CD4-positive, alpha-beta T cell treated with Interleukin-4 for 4 hours (primary cell): ENCODE measurements at regions not wholly inside any gene's neighbourhood (a gene's known extent, or its start where the extent isn't known, plus 50 kb on each side); places are given as distances from the start of the nearest gene placed in this dataset.

Experiments
- DNase-seq: peaks from one replicate; pipeline ENCODE4 v3.0.0-alpha.2; 2020

DNA sequence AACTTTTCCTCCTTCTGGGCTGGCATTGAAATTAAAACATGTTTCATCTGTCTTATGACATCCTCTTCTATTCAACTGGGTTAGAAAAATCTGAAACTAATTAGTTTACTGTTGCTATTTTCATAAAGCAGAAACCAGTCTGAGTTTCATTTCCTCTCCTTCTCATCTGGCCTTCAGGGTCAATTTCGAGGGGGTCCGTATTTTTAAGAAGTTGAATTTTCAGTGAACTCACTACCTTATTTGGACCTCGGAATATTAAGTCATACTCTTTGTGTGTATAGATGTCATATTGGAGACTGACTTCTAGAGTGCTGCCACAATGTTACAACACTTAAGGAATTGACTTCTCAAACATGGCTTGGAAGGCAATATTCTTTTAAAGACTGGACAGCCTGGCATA, 485.9 kb downstream of the SQOR start:
- no peak for DNase-seq

DNA sequence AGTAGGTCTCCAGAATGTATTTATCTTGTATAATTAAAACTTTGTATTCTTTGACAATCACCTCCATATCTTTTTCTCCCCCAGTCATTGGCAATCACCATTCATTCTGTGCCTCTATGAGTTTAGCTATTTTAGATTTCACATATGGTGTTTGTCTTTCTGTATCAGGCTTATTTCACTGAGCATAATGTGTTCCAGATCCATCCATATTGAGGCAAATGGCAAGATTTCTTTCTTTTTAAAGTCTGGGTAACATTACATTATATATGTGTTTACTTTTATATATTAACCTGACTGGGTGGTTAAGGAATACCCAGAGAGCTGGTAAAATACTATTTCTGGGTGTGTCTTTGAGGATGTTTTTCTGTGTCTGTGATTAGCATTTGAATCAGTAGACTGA, 486.6 kb downstream of the SQOR start:
- DNase-seq: no peak

DNA sequence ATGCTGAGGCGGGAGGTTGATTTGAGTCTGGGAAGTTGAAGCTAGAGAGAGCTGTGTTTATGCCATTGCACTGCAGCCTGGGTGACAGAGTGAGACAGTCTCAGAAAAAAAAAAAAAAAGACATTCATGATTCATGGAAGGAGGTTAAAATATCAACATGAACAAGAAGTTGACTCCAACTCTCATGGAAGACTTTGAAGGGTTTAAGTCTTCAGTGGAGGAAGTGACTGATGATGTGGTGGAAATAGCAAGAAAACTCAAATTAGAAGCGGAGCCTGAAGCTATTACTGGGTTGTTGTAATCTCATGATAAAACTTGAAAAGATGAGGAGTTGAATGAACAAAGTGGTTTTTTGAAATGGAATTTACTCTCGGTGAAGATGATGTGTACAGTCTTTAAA, 491.8 kb downstream of the SQOR start:
- DNase-seq: no peak

DNA sequence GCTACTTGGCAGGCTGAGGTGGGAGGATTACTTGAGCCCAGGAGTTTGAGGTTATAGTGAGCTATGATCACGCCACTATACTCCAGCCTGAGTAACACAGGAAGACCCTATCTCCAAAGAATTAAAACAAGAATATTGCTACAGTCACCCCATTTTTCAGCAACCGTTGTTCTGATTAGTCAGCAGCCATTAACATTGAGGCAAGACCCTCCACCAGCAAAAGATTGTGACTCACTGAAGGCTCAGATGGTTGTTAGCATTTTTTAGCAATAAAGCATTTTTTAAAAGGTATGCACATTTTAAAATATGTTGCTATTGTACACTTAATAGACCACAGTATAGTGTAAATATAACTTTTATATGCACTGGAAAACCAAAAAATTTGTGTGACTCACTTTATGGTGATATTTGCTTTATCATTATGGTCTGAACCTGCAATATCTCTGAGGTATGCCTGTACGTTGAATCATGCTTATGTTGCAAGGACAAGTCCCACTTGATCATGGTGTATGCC, 492.6 kb downstream of the SQOR start:
- DNase-seq: no peak

DNA sequence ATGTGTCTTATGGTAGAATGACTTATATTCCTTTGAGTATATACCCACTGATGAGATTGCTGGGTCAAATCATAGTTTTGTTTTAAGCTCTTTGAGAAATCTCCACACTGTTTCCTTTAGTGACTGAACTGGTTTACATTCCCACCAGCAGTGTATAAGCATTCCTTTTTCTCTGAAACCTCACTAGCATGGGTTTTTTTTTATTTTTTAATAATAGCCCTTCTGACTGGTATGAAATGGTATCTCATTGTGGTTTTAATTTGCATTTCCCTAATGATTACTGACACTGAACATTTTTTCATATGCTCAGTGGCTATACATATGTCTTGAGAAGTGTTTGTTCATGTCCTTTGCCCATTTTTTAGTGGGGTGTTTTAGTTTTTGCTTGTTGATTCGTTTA, 494.3 kb downstream of the SQOR start:
- no peak for DNase-seq

DNA sequence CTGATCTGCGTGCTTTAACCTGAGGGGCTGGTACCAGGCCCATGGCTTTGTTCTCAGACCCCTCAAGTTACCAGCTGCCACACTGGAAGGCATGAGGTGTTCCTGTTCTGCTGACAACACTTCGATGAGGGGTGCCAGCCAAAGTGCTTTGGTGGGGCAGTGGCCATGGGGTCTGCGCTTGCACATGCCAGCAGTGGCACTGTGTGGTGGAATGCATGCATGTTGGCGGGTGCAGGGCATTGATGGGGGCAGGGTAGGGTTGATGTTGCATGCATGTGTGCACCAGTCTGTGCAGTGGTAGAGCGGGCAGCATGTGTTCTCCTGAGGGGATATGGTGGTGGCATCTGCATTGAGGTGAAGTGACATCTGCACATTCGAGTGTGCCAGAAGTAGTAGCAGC, 497.0 kb downstream of the SQOR start:
- no peak for DNase-seq

DNA sequence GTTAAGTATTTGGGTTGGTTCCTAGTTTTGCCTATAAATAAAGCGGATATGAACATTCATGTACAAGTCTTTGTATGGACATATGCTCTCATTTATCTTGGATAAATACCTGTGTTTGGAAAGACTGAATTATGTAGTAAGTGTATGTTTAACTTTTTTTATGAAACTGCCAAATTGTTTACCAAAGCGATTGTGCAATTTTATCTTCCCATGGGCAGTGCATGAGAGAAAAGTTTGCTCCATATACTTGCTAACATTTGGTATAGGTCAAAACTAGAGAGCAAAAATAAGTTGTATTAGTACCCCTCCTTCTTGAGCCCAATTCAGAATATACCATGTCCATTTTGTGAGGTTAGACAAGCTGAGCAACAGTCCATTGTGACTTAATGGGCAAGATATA, 502.6 kb downstream of the SQOR start:
- DNase-seq: no peak

DNA sequence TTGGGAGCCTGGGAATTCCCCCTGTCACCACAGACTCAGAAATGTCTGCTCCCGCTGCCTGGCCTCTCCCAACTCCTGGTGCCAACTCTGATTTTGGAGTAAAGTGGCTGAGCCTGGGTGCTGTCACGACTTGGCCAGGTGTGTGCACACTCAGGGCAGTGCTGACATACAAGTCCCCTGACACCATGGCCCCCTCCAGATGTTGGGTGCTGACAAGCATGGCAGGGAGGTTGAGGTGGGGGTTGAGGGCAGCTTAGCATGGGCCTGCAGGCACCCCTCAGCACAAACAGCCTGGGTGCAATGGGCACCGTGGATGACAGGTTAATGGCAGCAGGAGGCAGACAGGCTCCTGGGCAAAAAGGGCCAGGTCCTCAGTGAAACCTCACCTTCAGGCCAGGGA, 511.2 kb downstream of the SQOR start:
- DNase-seq: no peak

DNA sequence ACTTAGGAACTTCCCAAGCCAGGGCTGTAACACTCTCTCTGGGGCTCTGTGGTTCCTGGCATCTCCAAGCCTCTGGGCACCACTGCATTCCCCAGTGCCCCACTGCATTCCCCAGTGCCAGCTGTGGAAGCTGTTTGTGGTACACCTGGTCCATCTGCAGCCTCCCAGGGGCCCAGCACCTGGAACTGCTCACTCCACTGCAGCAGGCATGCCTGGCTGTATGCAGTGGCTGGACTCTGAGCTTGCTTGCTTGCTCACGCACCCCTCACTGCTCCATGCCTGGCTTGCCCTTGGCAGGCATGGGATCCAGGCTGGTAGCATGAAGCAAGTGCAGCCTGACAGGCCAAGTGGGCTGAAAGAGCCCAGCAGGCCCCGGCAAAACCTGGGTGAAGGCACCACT, 512.1 kb downstream of the SQOR start:
- no peak for DNase-seq

DNA sequence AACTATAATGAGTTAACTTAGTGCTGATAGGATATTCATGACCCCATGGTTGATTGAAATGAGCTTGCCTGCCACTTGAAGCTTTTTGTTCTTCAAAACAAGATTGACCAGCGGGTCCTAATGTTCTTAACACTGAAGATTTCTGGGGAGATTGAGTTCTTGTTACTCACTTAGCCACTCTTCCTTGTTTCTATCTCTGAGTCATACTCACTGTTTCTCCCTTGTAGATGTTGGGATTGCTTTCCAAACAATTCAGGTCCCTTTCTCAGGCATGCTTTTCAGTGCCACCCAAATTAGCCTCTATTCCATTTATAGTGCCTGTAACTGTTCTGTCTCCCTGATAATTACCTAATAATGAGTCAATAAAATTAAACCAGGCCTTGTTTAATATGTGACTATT, 517.0 kb downstream of the SQOR start:
- DNase-seq: no peak

DNA sequence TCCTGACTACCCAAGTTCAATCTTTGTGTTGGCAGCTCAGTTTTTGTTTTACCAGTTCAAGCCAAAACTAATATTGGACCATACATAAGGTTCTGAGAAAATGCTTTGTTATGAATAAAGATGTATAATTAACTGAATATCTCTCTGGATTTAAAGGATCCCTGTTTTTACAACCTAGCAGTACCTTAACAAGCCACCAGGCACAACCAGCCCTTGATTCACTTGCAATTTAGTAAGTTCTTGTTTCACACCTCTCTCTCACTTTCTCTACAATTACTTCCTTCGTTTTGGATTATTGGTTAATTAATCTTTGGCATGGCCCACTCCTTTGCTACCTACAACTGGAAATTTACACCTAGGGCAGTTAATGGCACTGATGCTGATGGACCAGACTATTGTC, 531.9 kb downstream of the SQOR start:
- DNase-seq: no peak

DNA sequence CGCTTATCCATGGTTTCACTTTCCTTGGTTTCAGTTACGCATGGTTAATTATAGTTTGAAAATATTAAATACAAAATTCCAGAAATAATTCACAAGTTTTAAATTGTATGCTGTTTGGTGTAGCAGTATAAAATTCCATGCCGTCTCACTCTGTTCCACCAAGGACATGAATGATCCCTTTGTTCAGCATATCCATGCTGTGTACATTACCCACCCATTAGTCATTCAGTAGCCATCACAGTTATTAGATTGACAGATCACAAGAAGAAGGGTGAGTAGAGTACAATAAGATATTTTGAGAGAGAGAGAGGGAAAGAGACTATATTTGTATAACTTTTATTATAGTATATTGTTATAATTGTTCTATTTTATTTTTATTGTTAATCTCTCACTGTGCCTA, 535.5 kb downstream of the SQOR start:
- DNase-seq: no peak

DNA sequence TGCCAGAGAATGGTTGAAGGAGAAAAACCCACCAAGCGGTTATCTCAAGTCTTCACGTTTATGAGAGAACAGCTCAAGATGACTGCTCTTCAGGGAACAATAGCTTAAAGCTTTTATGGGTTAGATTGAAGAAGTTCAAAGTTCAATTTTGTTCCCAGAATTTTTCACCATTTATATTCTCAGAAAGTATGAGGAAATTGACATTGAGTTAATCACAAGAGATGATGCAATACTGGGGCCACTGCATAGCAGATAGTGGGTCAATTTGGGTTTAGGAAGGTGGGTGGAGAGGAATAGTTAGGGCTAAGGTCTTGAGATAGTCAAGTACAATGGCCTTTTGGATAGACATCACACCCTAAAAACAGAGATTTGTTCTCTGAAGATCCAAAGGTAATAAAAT, 539.3 kb downstream of the SQOR start:
- DNase-seq: no peak

DNA sequence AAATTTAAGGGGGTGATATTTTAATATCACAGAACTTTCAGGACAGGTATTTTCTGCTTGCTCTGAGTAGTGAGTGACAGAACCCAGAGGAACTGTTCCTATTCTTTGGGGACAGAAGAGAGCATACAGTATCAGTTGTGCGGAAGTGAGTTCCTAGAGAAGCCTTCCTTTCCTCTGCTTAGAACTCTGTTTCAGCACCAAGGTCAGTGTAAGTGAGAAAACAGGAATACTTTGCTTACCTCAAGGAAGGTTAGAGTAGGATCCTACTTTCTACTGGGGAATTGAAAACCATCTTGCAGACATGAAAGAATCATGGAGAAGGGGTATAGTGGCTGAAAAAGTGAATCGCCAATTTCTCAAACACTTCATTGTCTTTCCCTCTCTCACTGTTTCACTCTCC, 542.4 kb downstream of the SQOR start:
- DNase-seq: no peak

DNA sequence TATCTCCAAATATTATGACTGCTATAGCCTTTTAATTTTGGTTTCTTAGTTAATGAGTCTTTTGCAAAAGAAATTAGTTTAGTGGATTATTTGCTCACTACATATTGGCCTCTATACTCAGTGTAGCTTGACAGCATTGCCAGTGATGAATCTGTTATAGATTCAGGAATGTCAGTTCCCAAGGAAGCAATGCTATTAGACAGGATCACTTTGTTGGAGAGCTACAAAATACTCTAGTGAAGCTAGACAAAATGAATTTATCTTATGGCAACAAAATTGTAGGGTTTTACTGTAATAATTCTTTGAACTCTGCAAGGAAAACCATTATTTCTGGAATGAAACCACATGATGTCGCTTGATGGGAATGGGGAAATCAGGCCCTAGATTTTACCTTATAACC, 543.3 kb downstream of the SQOR start:
- DNase-seq: no peak

DNA sequence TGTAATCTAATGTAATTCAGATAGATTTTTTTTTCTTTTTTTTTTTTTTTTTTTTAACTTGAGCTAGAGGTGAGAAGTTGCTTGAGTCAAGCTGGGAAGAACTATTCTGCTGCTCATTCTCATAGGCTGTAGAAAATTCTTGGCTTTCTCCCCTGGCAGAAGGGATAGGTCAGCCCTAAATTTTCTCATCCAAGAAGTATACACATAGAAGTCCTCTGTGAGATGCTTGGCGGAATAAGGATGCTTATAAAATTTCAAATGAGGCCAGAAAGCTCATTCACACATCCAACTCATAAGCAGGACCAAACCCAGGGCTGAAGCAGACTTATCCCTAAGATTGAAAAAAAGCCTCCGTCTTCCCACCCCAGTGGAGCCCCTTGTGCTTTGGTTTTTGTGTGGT, 572.5 kb downstream of the SQOR start:
- DNase-seq: no peak

DNA sequence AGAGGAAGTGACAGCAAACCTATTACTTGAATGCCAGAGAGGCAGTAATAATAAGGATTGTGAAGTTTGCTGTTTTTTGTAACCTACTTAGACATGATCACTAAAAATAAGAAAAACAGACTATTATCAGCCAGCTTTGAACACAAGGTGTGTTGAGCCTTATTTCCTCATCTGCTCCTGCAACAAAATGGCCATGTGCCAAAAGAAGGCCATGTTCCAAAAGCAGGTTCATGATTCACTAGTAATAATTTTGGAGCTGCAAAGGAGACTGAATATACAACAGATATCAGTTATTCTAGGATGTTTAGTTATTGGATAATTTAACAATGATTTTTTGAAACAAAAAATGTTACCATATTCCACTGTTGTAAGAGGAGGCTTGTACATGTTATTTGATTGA, 578.7 kb downstream of the SQOR start:
- DNase-seq: no peak

DNA sequence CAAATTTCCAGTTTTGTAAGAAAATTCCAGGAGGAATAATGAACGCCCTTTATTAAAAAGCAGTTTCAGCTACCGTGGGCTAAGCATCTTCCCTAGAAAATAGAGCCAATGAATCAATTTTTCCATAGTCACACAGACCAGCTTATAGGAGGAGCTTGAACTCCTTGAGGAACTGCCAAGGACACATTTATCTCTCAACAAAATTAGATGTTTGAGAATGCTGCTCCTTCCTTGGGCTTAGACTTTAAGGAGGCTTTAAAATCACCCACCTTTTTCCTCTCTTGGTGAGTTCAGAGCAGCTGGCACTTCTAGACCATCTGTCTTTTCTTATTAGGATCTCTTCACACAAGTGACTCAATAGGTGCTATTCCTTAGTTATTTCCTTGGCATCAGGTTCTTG, 588.0 kb downstream of the SQOR start:
- DNase-seq: no peak

DNA sequence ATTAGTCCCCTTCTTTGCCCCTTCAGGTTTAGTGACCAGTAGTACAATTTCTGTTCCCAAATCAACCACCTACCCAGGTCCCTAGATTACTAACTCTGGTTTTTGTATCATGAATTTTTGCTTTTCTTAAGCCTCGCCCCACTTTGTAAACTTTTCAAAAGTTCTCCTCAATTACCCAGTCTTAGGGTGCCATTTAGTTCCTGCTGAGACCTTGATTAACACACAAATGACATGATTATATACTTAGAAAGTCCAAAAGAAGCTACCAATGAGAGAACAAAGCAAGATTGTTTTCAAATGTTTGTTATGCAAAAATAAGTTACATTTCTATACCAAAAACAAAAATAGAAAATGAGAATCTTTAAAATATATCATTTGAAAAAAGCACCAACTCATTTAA, 594.4 kb downstream of the SQOR start:
- no peak for DNase-seq

DNA sequence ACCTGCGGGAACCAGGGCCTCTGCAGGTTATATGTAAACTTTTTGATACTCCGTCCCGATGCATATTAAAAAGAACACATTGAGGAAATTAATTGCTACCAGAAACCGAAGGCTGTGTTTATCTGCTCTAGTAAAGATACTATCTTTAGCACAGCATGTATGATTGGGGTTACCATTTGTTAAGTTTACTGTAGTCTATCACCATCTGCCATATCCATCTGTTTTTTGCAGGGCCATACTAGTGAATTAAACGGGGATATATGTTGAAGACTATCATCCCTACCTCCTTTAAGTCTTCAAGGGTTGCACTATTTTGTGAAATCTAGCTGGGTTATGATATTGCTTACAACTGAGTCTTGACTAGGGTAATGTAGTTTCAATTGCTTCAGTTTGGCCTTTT, 597.0 kb downstream of the SQOR start:
- no peak for DNase-seq

DNA sequence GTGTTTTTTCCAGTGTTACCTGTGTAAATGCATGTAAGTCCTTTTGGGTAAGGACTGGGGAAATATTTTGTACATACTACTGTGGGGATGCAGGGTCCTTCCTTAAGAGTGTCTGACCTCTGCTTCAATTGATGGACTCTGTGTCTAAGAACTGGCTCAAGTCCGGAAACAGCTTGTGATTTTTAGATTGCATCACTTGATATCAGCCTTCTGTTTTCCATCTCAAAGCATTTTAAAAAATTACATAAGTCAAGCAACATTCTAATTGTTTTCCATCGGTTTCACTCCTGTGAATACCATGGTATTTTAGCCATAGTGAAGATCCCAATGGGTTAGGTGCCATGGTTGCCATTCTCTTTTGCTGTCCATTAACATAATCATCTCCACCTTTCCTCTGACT, 597.6 kb downstream of the SQOR start:
- DNase-seq: no peak

DNA sequence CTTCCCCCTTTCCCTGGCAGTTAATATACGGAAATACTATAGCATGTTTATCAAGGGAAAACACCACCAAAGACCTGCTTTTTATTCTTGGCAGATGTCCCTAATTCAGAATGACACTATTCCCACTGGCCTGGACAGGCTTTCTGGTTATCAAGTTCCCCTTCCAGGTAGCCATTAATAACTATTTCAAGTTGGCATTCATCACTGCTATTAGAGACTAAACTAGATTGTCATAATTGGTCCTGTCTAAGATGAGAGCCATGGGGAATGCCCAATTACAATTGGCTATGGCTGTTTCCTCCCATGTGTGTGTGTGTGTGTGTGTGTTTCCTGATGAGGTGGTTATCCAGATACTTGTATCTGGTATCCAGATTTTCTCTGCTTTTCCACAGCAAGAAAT, 608.1 kb downstream of the SQOR start:
- DNase-seq: no peak

DNA sequence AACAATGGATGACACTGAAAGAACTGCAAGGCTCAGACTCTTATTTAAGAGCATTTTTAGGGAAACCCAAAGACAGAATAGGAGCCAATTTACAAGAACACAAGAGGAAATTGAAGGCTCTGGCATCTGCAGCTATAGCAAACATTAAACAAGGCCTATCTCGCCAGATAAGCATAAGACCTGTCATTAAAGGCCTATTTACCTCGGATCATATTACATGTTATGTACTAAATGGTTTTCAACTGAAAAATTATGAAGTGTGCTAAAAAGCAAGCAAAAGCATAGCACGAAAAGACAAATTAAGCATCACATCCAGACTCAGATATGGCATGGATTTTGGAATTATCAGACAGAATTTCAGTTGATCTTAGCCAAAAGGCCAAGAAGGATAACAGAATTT, 617.1 kb downstream of the SQOR start:
- DNase-seq: no peak

DNA sequence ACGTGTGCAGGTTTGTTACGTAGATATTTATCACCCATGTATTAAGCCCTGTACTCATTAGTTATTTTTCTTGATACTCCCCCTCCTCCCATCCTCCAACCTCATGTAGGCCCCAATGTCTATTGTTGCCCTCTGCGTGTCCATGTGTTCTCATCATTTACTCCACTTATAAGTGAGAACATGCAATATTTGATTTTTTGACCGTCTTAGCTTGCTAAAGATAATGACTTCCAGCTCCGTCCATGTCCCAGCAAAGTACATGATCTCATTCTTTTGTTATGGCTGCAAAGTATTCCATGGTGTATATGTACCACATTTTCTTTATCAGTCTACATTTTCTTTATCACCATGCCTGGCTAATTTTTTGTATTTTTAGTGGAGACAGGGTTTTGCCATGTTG, 623.2 kb downstream of the SQOR start:
- DNase-seq: no peak

DNA sequence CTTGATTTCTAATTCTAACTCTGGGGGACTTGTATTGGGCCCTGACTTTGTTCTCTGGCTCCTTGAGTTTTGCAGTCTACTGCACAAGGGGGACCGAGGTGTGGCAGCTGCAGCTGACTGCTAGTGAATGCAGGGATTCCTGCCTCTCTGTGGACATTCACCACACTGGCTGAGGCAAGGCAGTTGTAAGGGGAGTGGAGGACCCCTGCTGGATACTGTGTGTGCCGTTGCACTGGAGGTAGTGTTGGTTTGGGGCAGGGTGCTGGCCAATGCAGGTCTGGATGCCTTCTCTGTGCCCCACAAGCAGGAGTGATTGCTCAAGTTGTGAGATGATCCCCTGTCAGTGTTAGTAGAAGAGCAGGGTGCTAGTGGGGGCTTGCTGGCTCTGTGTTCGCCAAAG, 626.1 kb downstream of the SQOR start:
- no peak for DNase-seq

DNA sequence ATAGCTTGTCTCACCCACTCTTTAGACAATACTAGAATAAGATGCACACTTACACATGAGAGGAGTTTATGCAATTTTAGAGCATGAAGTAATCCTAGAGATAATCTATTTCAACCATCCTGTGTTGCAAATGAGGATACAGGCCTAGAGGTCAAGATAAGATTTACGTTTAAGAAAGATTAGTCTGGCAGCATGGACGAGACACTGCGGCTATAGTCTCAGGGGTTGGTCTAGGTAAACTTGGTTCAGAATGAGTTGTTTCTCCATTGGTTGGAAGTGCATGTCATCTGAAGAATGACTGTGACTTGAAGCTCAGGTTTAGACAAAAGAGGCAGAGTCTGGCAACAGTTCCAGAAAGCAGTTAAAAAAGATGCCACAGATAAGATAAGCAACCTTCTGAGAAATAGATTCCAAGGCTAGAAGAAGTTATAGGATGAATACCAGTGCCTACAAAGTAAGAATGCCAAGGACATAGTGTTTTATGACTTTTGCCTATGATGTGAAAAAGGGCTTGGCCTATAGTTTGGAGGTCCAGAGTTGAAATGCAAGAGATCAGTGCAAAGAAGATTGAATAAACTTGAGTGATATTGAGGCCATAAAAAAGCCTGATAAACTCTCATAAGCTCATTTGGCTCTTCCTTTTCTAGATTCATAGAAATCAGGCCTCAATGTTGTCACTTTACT, 631.0 kb downstream of the SQOR start:
- no peak for DNase-seq
